ENCODE measurements at regions not wholly inside any gene's neighbourhood (a gene's known extent, or its start where the extent isn't known, plus 50 kb on each side); places are given as distances from the start of the nearest gene placed in this dataset.
A peak's percentile ranks its signal among the peaks of the same experiment; 100 is the strongest.

DNA sequence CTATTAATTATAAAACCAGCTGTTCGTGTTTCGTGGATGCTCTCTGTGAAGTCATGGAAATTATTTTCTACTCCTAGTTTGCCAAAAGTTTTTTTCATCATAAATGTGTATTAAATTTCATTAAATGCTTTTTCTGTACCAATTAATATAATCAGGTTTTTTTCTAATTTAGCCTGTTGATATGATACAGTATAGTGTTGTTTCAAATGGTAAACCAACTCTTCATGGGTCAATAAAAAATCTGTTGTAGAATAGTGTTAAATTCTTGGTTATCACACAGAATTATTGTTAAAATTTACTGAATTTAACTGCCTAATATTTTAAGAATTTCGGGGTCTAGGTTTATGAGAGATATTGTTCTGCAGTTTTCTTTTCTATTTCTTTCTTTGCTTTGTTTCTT is 505.9 kb upstream of the MANEA start:
- DNase-seq, result no peak

DNA sequence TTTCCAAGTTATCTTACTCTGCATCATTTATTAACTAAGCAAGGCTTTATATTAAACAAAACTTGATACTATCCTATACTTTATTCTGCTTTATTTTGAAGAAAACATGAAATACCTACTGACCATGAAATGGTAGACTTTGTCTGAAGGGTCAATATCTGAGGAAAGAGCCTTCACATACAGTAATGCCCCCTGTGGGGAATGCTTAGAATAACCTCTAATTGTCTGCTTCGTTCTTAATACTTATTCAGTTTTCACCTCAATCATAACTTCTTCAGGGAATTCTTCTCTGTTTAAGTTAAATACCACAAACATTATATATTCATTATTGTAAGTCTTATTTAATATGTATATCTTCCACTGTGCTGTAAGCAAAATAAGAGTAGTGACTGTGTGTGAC is 498.9 kb upstream of the MANEA start:
- DNase-seq, result no peak

DNA sequence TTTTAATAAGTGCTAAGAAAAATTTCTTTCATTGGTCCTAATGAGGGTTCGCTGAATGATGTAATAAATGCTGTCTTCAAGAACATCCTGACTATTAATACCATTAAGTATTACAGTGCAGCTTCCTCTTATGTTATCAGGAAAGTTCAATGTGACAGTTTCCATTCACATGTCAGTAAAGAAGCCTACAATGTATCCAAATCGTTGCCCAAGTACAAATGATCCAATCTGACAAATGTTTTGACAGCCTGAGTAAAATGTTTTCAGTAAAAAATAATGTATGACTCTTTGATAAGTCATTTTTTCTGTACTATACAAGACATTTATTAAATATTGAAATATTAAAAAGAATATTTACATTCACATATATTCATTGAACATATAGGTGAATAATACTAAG is 496.1 kb upstream of the MANEA start:
- no peak for DNase-seq

DNA sequence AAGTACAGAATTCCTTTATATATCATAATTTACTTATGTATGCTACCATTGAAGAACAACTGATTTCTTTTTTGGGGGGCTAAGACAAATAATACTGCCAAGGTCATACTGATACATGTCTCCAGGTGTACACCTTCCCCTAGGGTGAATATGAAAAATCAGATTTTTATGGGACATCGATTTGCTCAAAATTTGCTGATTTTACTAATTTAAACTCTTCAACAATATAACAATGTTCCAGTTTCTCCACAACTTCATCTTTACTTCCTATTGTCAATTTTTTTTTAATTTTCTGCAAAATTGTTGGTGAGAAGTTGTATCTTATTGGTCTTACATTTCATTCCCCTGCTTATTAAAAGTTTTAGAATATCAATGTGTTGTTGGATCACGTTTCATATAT is 495.4 kb upstream of the MANEA start:
- no peak for DNase-seq

DNA sequence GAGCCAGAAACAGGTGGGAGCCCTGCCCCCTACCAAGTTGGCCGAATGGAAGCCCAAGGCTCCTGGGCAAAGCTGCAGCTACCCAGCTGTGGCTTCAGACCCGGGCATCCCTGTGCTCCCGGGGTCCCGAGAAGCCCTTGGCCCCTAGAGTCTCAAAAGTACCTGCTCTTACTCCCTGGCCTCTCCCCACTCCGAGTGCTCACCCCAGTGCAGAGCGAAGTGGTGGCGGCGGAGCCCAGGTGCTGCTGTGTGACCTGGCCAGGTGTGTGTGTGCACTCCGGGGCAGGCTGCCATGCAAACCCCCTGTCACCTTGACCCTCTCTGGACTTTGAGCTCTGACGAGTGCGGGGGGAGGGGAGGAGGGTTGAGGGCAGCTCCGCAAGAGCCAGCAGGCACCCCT is 493.8 kb upstream of the MANEA start:
- DNase-seq, result no peak

DNA sequence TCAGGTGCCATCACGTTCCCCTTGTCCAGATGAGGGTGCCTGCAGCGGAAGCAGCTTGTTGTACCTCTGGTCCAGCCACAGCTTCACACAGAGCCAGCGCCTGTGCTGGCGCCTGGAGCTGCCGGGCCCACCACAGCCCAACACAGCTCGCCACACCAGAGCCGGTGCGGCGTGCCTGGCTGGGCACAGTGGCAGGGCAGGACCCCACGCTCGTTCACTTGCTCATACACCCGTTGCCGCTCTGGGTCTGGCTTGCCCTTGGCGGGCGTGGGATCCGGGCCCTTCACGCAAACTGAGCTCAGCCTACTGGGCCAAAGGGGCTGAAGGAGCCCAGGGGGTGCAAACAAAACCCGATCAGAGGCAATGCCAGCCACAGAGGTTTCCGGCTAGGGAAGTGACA is 492.5 kb upstream of the MANEA start:
- no peak for DNase-seq

DNA sequence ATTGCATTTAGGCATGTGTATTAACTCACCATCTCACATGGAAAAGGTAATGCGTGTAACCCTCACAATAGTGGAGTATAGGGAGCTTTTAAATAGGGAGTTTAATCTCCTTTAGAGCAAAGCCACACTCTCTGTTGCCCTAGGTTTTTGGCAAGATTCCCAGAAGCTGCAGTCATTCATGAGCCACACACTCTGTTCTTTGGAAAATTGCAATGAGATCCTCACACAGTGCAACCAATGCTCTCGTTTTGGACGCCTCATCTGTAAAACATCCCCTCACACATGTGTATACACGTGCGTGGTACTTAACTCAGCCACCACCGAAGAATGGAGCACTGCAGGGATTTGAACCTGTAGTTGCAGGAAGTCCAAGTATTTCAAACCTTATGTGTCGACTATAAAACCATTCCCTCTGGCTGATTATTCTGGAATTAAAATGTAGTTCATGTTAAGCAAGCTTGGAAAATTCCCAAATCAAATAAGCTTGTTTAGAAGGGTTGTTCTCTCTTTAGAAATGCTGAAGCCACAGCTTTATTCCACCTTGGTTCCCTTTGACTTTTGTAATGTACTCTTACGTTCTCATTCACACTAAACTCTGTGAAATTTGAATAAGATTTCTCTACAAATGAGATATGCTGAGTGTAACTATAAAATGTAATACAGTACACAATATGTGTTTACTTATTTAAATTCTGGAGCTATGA is 489.8 kb upstream of the MANEA start:
- DNase-seq, result peak; percentile 21

DNA sequence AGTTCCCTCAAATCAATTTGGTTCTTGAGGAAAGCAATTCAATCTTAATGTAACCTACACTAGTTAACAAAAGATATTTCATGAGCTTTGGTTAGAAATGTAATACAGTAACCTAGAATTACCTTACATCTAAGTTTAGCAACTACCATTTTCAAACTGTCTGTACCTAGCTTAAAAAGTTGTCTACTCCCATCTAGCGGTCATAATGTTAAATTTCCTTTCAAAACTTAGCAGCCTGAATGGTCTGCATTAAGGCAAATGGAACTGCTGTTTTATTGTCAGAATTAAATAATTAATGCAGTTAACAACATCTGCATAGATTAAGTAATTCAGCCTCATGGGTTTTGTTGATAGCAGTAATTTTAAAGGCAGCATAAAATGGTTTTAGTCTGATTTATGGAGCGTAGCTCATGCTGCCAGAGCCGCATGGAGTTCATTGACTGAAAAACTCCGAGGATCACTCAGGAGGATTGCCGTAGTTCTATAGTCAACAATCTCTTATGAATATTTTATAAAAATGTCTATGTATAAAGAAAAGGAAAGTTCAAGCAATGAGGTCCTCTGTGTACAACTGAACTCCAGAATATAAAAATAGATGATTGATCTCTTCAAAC is 485.4 kb upstream of the MANEA start:
- peak; percentile 62 for DNase-seq

DNA sequence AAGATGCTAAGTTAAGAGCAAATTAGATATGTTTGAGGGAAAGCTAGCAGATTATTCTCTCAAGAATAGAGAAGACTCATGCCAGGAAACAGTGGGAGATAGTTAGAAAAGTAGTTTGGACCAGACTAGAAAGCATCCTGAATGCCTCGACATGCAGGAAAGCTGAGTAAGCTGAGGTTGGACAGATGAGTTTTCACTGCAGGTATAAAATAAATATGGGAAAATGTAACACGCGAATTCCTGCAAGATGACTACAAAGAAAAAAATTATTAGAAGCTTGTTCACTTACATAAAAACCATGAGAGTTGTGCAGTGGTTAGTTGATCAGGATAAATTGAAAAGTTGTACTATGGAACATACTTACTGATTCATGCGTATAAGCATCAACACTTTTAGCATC is 484.2 kb upstream of the MANEA start:
- no peak for DNase-seq

DNA sequence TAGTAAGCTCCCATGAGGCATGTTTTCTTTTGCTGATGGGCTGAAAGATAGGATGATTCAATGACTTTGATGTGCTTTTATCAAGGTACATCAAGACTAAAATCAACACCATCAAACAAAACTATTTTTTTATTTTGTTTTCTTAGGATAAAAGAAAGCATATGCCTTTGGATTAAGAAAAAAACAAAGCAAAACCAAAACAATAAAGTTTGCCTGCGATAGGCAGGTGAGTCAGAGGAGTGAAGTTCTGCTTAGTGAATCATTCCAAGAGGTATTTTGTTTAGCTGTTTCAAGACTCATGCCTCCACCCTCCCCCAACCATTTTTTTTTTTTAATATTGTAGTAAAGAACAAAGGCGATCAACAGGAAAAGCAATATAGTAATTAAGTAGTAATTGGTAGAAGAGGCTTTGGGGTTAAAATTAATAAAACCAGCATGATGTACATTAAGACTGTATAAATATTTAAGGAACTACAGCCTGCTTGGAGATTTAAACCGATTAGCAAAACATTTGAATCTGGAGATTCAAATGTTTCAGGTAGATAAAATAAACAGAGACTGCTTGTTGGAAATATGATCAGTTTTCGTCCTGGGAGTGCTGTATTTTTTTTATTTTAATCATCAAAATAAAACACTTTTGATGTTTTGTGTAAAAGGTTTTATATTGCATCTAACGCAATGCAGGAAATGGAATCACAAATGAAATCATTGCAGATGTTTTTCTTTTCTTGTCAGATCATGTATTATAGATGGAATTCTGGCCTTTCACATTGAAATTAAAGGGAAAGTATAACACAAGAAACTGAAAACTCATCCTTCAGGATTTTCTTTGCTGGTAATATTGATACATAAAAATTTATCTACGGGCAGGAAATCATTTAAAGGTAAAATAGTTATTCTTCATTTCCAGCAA is 482.3 kb upstream of the MANEA start:
- peak; percentile 4 for DNase-seq

DNA sequence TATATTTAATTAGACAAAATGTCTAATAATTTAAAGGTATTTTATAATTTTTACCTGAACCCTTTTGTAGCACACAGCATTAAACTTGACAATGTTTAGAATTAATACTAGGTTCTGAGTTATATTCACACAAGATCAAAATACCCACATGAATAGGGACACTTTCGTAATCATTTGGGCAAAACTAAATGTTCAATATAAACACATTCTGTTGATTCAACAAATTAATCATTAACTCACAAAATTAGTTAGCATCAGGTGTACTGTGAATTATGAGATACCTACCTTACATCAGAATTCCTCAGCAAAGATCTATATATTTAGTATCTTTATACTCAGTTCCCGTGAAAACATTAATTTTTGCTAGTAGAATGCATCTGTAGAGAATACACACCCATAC is 481.5 kb upstream of the MANEA start:
- no peak for DNase-seq

DNA sequence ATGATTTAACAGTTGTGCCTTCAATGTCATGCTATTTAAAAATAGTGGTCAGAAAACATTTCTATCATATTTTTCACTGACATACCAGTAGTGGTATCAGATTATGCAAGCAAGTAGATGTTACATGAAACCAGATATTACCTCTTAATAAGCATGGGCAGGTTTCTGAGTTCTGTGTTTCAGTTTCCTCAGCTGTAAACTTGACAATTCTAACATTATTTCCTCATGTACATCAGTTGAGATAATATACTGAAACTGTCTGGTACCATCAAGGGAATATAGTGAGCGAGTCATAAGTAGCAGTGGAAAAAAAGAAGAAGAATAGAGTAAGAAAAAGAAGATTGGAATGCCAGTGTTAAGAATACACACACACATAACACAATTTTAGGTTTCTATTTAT is 477.9 kb upstream of the MANEA start:
- DNase-seq, result no peak

DNA sequence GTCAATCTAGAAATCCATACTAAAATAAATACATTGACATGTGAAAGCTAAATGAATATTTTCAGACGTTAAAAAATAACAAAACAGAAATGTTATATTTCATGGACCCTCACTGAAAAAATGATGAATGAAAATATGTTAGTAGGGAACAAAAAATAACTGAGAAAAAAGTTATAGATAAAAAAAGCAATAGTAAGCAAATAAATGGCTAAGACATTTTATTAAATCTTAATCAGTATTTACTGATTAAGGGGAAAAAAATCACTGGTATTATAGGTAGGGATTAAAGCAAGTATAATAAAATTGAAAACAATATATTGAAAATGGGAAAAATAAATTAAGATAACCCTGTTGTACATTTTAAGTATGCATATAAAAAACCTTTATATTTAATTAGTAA is 468.1 kb upstream of the MANEA start:
- DNase-seq, result no peak

DNA sequence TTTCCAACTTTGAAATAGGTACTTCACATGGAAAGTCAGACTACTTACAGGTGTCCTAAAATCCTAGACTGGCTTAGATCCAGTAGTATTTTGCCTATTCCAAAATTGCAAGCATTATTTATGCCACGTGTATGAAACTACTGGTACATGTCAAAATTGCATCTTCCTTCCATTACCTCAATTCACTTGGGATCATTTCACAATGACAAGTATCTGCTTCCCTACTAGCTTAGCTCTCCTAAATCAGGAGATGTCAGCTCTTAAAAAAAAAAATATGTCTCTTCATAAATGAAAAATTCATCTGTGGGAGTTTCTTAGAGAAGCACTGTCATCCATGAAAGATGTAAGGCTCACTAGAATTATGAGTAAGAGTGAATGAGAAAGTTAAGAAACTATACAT is 466.6 kb upstream of the MANEA start:
- DNase-seq, result no peak

DNA sequence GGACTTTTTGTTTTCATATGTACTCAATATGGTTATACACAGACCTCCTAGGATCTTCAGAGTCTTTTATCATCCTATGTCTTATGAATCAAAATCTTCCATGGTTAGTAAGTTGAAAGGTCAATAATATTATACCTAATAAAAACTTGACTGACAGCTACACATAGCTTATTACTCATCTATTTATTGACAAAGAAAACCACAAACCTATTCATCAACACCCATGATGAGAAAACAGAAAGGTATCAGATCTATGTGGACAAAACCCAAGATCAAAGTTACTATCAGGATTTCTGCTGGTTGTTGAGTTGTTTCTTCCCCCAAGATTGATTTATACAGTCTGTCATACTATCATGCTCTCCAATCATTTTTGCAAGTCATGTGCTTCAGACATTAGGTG is 460.1 kb upstream of the MANEA start:
- DNase-seq, result no peak

DNA sequence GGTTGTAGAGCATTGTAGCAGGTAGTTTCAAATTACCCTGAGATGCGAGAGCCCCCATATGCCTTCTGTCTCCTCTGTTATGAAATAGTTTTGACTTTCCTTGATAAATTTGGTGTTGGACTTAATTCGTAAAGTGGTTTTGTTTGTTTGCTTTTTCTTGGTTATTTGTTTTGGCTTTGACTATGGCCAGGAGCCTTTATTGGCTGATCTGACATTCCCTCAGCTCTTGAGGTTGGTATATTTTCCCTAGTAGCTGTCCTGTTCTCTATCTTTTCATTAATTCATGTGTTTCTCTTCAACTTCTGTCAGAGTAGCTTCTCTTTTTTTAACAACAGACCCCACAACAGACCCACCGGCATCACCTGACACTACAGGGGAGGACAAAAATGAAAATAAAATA is 457.4 kb upstream of the MANEA start:
- no peak for DNase-seq

DNA sequence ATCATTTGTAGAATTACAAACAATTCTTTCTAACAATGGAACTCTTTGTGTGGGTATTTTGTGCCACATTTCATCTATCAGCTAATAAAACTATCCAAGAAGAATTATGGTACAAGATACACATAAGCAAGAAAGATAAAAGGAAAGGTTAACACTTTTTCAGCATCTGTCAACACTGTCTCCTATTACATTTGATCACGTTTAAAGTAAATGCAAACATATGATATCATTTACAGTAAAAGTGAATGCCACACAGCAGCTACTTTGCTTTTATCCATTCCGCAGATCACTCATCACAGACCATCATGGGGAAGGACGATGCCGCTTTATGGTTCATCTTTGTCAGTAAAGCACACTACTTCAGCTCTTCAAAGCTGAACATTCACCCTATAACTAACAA is 456.4 kb upstream of the MANEA start:
- DNase-seq, result no peak

DNA sequence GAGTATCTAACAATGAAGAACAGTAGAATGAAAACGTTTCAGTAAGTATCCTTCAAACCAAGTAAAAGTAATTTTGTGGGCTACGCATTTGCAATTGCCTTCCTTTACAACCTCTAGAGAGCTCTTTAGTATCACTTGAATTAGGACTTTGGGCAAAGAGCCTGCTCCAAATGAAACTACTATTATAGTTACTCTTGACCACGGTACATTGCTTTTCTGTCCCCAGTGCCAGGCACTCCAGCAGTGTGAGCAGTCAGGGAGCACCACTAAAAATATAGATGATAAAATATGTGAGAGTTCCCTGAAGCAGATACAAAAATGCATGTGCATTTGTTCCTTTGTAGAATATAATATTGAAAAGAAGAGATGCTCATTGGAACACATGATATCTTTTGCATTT is 450.1 kb upstream of the MANEA start:
- DNase-seq, result no peak

DNA sequence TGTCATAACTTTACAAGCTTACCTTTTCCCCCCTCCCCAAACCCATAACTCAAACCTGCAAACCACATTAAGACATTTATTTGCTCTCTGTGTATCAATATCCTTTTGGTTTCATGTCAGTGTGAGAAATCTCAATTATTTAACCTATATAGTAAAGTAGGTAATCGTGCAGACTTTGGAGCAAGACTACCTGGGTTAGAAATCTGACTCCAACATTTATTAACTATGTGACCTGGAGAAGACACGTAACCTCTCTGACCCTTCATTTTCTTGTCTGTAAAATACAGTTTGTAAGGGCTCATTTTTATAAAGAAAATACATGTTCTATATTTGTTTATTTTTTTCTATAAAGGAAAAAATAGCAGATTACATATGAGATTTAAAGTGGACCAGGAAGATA is 448.9 kb upstream of the MANEA start:
- no peak for DNase-seq

DNA sequence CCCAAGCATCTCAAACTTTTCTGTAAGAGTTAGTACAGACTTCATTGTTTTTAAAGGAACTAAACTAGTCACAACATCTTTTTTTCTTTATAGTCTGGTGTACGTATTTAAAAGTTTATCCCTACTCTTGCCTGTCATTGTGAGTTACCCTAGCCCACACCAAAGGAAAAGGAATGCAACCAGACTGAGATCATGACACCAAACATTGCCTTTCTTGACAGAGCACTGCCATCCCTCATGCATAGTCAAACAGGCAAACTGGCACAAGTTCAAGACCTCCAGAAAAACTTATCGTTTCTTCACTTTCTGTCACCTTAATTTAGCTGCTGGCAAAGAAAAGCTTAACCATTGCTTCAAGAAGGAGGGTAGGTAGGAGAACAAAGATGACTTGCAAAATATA is 448.4 kb upstream of the MANEA start:
- DNase-seq, result no peak

DNA sequence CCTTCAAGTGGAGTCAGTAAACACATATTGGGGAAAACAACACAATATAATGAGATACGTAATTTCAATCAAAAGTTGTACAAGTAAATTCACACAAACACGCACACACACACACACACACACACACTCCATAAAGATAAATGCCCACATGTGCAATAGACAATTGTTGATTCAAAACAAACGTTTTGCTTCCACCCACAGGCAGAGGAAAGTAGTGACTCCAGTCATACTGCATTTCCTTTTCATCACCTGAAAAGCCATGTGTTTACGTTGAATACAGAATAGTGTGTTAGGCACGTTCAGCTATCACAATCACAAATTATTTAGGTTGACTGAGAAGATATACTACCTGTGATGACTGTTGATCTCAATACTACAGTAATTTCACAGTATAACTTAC is 443.8 kb upstream of the MANEA start:
- no peak for DNase-seq

DNA sequence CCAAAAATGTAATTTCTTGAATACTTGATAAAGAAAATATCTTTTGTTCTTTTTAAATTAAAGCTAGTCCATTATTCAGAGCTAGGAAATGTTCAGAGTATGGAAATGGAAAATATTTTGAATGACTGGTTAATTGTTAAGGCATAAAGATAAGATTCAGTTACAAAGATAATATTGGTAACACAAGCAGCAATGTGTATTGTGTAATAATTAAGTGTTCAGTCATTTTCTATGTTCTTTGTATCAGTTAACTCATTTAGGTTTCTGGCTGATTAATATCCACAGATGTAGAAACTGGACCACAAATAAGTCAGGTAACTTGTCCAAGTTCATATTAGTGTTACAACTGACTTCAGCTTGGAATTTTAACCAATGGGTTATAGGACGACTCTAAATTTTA is 442.2 kb upstream of the MANEA start:
- DNase-seq, result no peak

DNA sequence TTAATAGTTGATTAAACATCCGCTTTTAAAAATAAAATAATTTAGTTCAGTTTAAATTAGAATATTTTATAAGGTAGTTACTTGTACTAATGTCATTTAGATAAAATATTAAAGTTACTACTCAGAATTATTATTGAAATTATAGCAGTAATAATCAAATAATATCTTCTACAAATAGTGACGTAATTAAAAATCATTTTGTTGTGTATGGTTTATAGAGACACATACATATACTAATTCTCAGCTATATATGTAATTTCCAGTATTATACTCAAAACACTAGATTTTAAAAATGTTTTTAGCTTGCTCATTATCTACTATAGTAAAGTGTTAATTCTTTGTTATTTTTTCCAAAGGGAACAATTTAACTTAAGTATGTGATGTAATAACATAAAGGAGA is 435.2 kb upstream of the MANEA start:
- DNase-seq, result no peak
